Stimulated activated effector memory CD8-positive, alpha-beta T cell treated with anti-CD3 and anti-CD28 coated beads, Interleukin-12 subunit alpha, Interleukin-12 subunit beta, amount 100 ng/mL, for 72 hours (primary cell): ENCODE measurements at regions not wholly inside any gene's neighbourhood (a gene's known extent, or its start where the extent isn't known, plus 50 kb on each side); places are given as distances from the start of the nearest gene placed in this dataset.

Experiments used
- ATAC-seq: fragments of 150-1000 bp; cut with Tn5 transposase; 2 replicates; pipeline ENCODE4 v1.10.0; 2021
- DNase-seq, 2 donors: peaks; one replicate each; pipeline ENCODE4 v3.0.0; 2021 to 2022; ENCODE audit warnings: low spot score in 2 of 2
- H3K27ac Mint-ChIP-seq: one replicate; pipeline ENCODE4 v1.8.0; 2022; ENCODE audit warnings: mild to moderate bottlenecking, mixed read lengths
- H3K36me3 Mint-ChIP-seq: one replicate; pipeline ENCODE4 v1.8.0; 2022; ENCODE audit warnings: mild to moderate bottlenecking, mixed read lengths
- H3K4me1 Mint-ChIP-seq: one replicate; pipeline ENCODE4 v1.8.0; 2022; ENCODE audit warnings: mixed read lengths
- H3K4me3 Mint-ChIP-seq: one replicate; pipeline ENCODE4 v1.8.0; 2022; ENCODE audit warnings: mild to moderate bottlenecking, mixed read lengths
- H3K9me3 Mint-ChIP-seq: one replicate; pipeline ENCODE4 v1.8.0; 2022; ENCODE audit warnings: mixed read lengths

DNA sequence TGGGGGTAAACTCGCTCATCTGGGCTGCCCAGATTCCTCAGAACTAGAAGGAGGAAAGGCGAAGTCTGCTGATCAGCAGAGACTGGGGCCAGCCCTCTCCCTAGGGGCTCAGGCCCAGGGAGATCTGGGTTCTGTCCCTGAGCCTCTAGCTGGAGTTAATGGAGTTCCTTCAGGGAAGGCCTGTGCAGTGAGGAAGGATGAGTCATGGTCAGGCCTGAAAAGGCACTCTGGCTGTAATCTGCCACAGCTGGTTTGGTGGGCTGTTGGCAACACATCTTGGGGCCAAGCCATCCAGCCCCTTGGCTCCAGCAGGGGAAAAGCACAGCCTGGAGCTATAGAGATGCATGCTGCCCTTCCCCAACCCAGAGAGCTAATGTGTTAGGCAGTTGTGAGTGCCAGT lies 459.6 kb downstream of the PRELID2 start:
- Mint-ChIP-seq H3K36me3 (no peaks in the 10 kb centered on the region), H3K4me3 (no peak overlapping the region), H3K4me1 (no peaks in the 10 kb centered on the region), H3K9me3 (peaks cover 34% of the 10 kb centered on the region), H3K27ac (no peak overlapping the region)
- ATAC-seq (no peak), DNase-seq (no peak)

- Mint-ChIP-seq H3K4me1 (no peaks in the 10 kb centered on the region), H3K4me3 (no peak overlapping the region), H3K9me3 (peaks cover 13% of the 10 kb centered on the region), H3K36me3 (no peaks in the 10 kb centered on the region), H3K27ac (no peak overlapping the region)
- DNase-seq = no peak
- ATAC-seq = no peak
These were observed 469.7 kb downstream of the PRELID2 start for GRCh38 chr5:145365464-145365863.

DNA sequence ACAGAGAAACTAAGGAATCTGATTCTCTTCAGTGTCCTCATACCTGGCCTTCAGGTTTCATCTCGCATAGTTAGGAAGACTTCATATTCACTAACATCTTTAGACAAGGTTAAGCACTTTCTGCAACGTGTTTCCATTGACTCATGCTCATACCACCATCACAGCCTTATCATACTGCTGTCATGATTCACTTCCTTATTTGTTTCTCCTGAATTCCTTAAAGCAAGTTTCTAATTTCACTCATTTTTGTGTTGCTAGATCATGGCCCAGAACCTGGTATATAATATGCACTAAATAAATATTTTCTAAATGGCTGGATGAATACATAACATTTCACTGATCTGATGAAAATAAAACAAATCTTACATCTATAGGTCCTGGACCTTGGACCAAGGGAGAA lies 472.9 kb downstream of the PRELID2 start:
- no peak overlapping the region for H3K27ac Mint-ChIP-seq
- DNase-seq = no peak
- no peak for ATAC-seq
- H3K4me3 Mint-ChIP-seq = no peak overlapping the region
- no peaks in the 10 kb centered on the region for H3K36me3 Mint-ChIP-seq
- H3K4me1 Mint-ChIP-seq = no peaks in the 10 kb centered on the region
- H3K9me3 Mint-ChIP-seq = peaks cover 5% of the 10 kb centered on the region

DNA sequence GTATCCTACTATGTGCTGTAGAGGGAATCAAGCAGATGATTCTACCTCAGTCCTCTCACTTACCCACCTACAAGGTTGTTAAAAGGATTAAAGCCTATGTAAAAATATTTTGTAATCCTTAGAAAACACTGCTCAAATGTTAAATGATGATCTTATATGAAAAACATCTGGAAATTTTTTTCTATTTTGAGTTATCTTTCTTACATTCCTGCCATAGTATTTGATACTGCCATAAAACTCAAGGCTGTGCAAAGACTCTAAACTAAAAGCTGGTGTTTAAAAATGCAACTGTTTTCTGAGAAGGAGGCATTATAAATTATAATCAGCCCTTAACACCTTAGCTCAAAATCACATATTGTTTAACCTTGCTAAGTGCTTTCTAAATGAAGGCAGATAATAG lies 474.2 kb downstream of the PRELID2 start:
- H3K27ac Mint-ChIP-seq = no peak overlapping the region
- H3K36me3 Mint-ChIP-seq = no peaks in the 10 kb centered on the region
- H3K4me3 Mint-ChIP-seq = no peak overlapping the region
- no peak for DNase-seq
- no peak for ATAC-seq
- no peaks in the 10 kb centered on the region for H3K4me1 Mint-ChIP-seq
- H3K9me3 Mint-ChIP-seq = peaks cover 5% of the 10 kb centered on the region

- DNase-seq (no peak), ATAC-seq (no peak)
- H3K9me3 Mint-ChIP-seq = peaks cover 5% of the 10 kb centered on the region
- H3K4me1 Mint-ChIP-seq = no peaks in the 10 kb centered on the region
- H3K27ac Mint-ChIP-seq = no peak overlapping the region
- H3K4me3 Mint-ChIP-seq = no peak overlapping the region
- H3K36me3 Mint-ChIP-seq = no peaks in the 10 kb centered on the region
These were observed 484.6 kb downstream of the PRELID2 start for GRCh38 chr5:145350513-145350912.

- no peaks in the 10 kb centered on the region for H3K4me1 Mint-ChIP-seq
- no peak for ATAC-seq
- H3K27ac Mint-ChIP-seq = no peak overlapping the region
- no peaks in the 10 kb centered on the region for H3K9me3 Mint-ChIP-seq
- H3K4me3 Mint-ChIP-seq = no peak overlapping the region
- DNase-seq = no peak
- no peaks in the 10 kb centered on the region for H3K36me3 Mint-ChIP-seq
These were observed 488.0 kb downstream of the PRELID2 start for GRCh38 chr5:145347026-145347616.

DNA sequence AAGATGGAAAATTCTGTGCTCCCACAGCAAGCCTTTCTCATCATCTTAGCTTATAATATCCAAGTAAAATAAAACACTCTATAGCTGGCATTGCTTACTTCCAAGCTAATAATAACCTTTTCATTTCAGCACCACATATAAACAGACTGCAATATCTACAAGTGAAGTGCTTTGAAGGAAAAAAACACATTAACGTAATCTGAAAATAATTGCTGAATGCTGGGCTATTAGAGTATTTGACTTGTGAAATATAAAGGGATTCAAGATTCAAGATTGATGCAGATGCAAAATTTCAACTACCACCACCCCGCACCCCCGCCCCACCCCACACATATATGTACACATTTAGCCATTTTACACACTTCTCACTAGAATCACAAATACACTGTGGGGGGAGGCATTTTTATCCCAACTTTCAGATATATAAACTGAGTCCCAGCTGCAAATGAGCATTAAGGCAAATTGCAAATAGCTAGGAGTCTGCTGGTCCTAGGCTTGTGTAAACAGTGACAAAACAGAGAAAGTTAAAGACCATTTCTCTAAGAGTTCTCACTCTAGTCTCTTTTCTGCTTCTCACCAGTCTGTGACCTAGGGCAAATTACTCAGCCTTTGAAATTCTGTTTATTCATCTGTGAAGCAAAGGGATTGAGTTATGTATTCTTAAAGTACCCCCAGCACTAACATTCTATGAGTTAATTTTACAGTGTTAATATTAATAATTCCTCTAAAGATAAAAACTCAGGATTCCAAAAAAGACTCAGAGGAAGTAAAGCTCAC lies 489.4 kb downstream of the PRELID2 start:
- no peaks in the 10 kb centered on the region for H3K36me3 Mint-ChIP-seq
- H3K9me3 Mint-ChIP-seq = peaks cover 5% of the 10 kb centered on the region
- no peak for ATAC-seq
- DNase-seq = no peak
- no peak overlapping the region for H3K27ac Mint-ChIP-seq
- H3K4me1 Mint-ChIP-seq = no peaks in the 10 kb centered on the region
- no peak overlapping the region for H3K4me3 Mint-ChIP-seq

DNA sequence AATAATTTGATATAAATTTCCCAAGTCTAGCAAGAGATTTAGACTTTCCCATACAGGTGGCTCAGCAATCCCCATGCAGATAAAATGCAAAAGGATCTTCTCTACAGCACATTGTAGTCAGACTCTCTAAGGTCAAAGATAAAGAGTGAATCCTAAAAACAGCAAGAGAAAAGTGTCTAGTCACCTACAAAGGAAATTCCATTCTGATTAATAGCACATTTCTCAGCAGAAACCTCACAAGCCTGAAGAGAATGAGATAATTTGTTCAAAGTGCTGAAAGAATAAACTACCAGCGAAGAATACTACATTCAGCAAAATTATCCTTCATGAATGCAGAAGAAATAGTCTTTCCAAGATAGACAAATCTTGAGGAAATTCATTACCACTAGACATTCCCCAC lies 493.3 kb downstream of the PRELID2 start:
- DNase-seq (no peak), ATAC-seq (no peak)

DNA sequence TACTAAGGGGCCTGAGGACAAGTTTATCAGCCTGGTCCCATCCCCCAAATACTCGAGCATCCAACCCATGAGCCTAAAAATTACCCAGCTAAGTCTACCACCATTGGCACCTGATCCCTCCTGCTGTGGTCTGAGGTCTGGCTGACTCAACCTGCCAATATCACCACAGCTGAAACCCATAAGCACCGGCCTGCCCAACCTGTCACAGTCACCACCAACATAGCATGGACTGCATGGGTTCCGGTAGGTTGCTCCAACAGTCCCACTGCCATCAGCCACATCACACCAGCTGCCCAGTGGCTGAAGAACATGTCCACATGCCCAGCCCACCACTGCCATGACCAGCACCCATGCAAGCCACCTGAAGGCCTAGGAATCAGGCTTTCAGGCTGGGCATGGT lies 495.0 kb downstream of the PRELID2 start:
- H3K36me3 Mint-ChIP-seq = no peaks in the 10 kb centered on the region
- DNase-seq (no peak), ATAC-seq (no peak)
- no peak overlapping the region for H3K27ac Mint-ChIP-seq
- no peaks in the 10 kb centered on the region for H3K4me1 Mint-ChIP-seq
- H3K9me3 Mint-ChIP-seq = peaks cover 14% of the 10 kb centered on the region
- no peak overlapping the region for H3K4me3 Mint-ChIP-seq

More for the DNA sequence above, 493.3 kb downstream of the PRELID2 start:
- H3K4me1 Mint-ChIP-seq = no peaks in the 10 kb centered on the region
- peaks cover 9% of the 10 kb centered on the region for H3K9me3 Mint-ChIP-seq
- no peak overlapping the region for H3K4me3 Mint-ChIP-seq
- no peaks in the 10 kb centered on the region for H3K36me3 Mint-ChIP-seq
- H3K27ac Mint-ChIP-seq = no peak overlapping the region

DNA sequence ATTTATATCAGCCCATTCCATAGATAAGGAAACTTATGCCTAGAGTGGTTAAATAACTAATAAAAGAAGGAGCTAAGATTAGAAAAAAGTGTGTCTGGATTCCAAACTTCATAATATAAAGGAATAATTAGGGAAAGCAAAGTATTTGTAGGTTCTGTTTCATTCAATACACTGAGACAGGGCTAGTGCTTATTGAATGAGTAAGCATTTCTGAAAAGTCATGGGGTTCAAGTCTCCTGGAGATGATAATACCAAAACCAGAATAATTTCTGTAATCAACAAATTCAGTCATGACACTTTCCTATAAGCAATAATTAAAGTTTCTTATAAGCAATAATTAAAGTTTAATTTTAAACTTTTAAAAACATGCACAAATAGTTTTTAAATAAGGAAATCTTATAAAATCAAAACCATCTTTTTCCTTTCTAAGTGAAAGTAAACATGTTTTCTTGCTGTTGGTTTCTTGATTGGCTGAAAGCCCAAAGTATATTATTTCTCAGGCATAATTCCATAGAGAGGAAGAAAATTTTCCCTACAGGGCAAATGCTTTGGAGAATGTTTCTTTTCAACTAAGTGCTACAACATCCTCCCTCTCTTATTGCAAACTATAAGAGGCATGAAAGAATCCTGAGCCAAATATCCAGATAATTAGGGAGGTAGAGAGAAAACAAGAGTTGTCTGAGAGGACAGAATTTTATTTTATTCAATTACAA lies 510.2 kb downstream of the PRELID2 start:
- H3K9me3 Mint-ChIP-seq = peaks cover 12% of the 10 kb centered on the region
- ATAC-seq (no peak), DNase-seq (no peak)
- no peak overlapping the region for H3K4me3 Mint-ChIP-seq
- no peak overlapping the region for H3K27ac Mint-ChIP-seq
- no peaks in the 10 kb centered on the region for H3K4me1 Mint-ChIP-seq
- H3K36me3 Mint-ChIP-seq = no peaks in the 10 kb centered on the region

DNA sequence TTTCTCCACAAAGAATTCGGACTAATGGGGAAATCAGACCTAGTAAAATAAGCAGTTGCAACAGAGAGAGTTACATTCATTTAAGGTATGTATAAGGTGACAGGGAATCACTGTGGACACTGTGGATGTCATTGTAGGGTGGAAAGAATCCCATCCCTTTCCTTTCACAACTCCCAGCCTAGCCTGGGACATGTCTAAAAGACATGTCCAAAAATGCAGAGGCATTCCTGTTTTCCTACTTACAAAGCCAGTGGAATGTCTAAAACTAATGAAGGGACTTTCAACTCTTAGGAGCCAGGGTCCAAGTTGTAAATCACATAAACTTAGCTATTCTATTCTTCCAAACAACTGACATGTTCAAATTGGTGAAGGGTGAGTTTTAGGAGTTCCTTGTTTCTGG lies 511.0 kb downstream of the PRELID2 start:
- Mint-ChIP-seq H3K4me1 (no peaks in the 10 kb centered on the region), H3K9me3 (peaks cover 12% of the 10 kb centered on the region), H3K27ac (no peak overlapping the region), H3K36me3 (no peaks in the 10 kb centered on the region), H3K4me3 (no peak overlapping the region)
- DNase-seq (no peak), ATAC-seq (no peak)

DNA sequence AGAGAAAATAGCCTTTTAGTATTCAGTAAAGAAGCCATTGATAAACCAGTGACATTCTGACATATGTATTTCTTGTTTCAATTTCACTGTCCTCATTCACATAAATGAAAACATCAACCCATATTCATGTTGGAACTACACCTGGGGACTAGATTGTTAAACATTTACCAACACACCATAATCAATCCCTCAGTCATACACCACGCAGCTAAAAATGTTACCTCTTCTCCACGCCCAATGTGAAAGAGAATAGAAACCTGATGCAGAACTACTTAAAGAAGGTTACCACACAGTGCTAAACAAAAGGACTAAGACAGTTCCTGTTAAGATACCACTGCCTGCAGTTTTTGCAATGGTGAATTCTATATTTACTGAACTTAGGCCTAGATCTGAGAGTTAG lies 518.9 kb downstream of the PRELID2 start:
- ATAC-seq = no peak
- H3K27ac Mint-ChIP-seq = no peak overlapping the region
- H3K36me3 Mint-ChIP-seq = no peaks in the 10 kb centered on the region
- H3K4me3 Mint-ChIP-seq = no peak overlapping the region
- peaks cover 4% of the 10 kb centered on the region for H3K9me3 Mint-ChIP-seq
- DNase-seq = no peak
- no peaks in the 10 kb centered on the region for H3K4me1 Mint-ChIP-seq

- Mint-ChIP-seq H3K4me3 (no peak overlapping the region), H3K4me1 (no peaks in the 10 kb centered on the region), H3K9me3 (peaks cover 9% of the 10 kb centered on the region), H3K27ac (no peak overlapping the region), H3K36me3 (no peaks in the 10 kb centered on the region)
- ATAC-seq = no peak
- DNase-seq = no peak
These were observed 527.2 kb downstream of the PRELID2 start for GRCh38 chr5:145307866-145308382.

DNA sequence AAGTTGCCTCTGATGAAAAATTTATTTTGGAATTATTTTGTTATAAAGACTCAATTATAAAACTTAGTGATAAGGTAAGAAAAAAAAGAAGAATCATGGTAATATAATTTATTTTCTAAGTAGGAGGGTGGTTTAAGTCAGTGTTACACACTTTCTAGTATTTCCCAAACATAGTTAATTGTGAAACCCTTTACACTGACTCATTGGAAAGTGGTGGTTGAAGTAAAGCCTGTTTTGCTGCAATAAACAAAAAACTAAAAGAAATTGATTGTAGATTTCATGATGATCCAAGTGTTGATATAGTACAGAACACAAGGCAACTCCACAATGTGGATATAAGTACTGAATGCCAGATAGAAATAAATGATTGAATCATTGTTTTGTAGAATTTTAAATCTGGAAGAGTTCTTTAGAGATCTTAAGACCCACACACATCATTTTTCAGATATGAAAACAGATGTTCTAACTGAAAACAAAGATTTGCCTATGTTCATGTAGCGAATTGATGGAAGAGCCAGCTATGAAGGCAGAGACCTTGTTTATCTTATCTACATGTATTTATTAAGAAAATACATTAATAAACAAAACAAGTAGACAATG lies 539.8 kb downstream of the PRELID2 start:
- Mint-ChIP-seq H3K9me3 (peaks cover 2% of the 10 kb centered on the region), H3K4me3 (no peak overlapping the region), H3K36me3 (no peaks in the 10 kb centered on the region), H3K27ac (no peak overlapping the region), H3K4me1 (no peaks in the 10 kb centered on the region)
- DNase-seq = no peak
- no peak for ATAC-seq

DNA sequence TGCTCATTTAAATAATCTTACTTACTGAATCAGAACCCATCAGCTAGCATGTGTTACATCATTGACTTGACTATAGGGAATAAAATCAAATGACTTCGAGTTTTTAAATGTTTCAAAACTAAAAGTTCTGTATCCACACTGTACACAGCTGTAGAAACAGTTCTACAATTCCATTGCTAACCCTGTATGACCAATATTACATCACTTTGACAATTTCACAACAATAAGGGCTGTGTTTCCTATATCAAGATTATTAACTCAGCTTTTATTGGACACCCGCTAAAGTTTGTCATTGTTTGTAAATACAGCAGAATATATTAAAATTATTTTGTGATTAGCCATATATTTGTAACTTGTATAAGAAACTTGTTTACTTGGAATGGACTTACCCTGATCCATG lies 540.8 kb downstream of the PRELID2 start:
- Mint-ChIP-seq H3K4me3 (no peak overlapping the region), H3K4me1 (no peaks in the 10 kb centered on the region), H3K27ac (no peak overlapping the region), H3K36me3 (no peaks in the 10 kb centered on the region), H3K9me3 (peaks cover 2% of the 10 kb centered on the region)
- DNase-seq = no peak
- ATAC-seq = no peak
